GM12891 (cell line): ENCODE measurements at regions not wholly inside any gene's neighbourhood (a gene's known extent, or its start where the extent isn't known, plus 50 kb on each side); places are given as distances from the start of the nearest gene placed in this dataset.

Experiments
- PAX5 ChIP-seq: IDR thresholded peaks from 2 replicates; pipeline ENCODE4 v1.6.1; 2011; ENCODE audit warnings: low read length, moderate library complexity, mild to moderate bottlenecking; ENCODE audit not compliant: insufficient read depth, severe bottlenecking
- POLR2A ChIP-seq: IDR thresholded peaks from 2 replicates; pipeline ENCODE4 v1.6.1; 2011; ENCODE audit warnings: low read depth, low read length, control low read depth
- POLR2AphosphoS5 ChIP-seq: IDR thresholded peaks from 2 replicates; pipeline ENCODE4 v1.6.1; 2011; ENCODE audit warnings: low read depth, low read length, control low read depth
- POU2F2 ChIP-seq: IDR thresholded peaks from 2 replicates; pipeline ENCODE4 v1.6.1; 2011; ENCODE audit warnings: low read depth, mild to moderate bottlenecking, control low read depth, low read length, moderate library complexity
- TAF1 ChIP-seq: IDR thresholded peaks from 2 replicates; pipeline ENCODE4 v1.6.1; 2011; ENCODE audit warnings: low read depth, low read length, control low read depth

DNA sequence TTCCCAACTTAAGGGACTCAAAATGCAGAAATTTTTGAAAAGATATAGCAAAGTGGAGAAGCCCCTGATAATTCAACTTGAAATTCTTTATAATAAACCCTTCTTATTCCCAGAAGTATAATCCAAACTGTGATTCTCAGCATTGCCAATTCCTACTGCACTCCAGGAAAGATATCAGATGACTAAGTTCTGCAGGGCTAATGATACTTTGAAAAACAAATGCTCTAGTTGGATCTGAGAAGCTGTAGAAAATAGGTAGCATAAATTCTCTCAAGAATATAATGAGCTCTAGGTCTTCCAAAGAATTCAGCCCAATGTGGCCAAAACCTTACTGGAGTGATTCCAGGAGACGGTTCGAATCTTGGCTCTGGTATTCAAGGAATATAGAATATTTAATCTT is 294.0 kb upstream of the PTBP2 start:
- TF ChIP-seq POLR2AphosphoS5 = no peak
- TF ChIP-seq POLR2A = no peak
- TF ChIP-seq TAF1 = no peak
- no peak for TF ChIP-seq POU2F2
- TF ChIP-seq PAX5 = no peak
